H1 (cell line): ENCODE measurements at regions not wholly inside any gene's neighbourhood (a gene's known extent, or its start where the extent isn't known, plus 50 kb on each side); places are given as distances from the start of the nearest gene placed in this dataset.

Experiments used
- EP300 ChIP-seq, 2 experiments: IDR thresholded peaks; 1 replicate in 1 of 2; 2 replicates in 1 of 2; pipeline ENCODE4 v1.6.1; 2011 to 2012; ENCODE audit warnings: low read depth in 2 of 2, low read length in 2 of 2, mild to moderate bottlenecking in 2 of 2, borderline replicate concordance in 1 of 2, inconsistent platforms in 1 of 2, moderate library complexity in 1 of 2
- EZH2 ChIP-seq: fragments of 200-600 bp; sonication (generic); IDR thresholded peaks from 2 replicates; pipeline ENCODE4 v1.7.1; 2012; ENCODE audit warnings: low read depth, mild to moderate bottlenecking, moderate library complexity, low read length, inconsistent platforms; ENCODE audit not compliant: severe bottlenecking
- FOSL1 ChIP-seq: IDR thresholded peaks from 2 replicates; pipeline ENCODE4 v1.6.1; 2011; ENCODE audit warnings: mild to moderate bottlenecking, low read depth, low read length, moderate library complexity; ENCODE audit not compliant: insufficient read depth
- HDAC2 ChIP-seq, 2 experiments: fragments of 300-600 bp in 1 of 2; sonication (generic) in 1 of 2; IDR thresholded peaks; 2 replicates each; pipeline ENCODE4 v1.6.1; 2011 to 2012; ENCODE audit warnings: low read depth in 2 of 2, low read length in 2 of 2, mild to moderate bottlenecking in 2 of 2, moderate library complexity in 2 of 2, borderline replicate concordance in 1 of 2, inconsistent platforms in 1 of 2
- HDAC6 ChIP-seq: IDR thresholded peaks from one replicate; pipeline ENCODE4 v1.7.1; 2012; ENCODE audit warnings: low read depth, mild to moderate bottlenecking, inconsistent platforms, low read length, moderate library complexity
- NANOG ChIP-seq: IDR thresholded peaks from 2 replicates; pipeline ENCODE4 v1.6.1; 2011; ENCODE audit warnings: low read length, low read depth, mild to moderate bottlenecking, inconsistent platforms; ENCODE audit not compliant: insufficient read depth, poor library complexity, severe bottlenecking
- POLR2A ChIP-seq, 2 experiments: IDR thresholded peaks; 1 replicate in 1 of 2; 2 replicates in 1 of 2; pipeline ENCODE4 v1.6.1; 2011; ENCODE audit warnings: low read depth in 2 of 2, low read length in 2 of 2, mild to moderate bottlenecking in 2 of 2; ENCODE audit errors: control extremely low read depth in 1 of 2
- RFX5 ChIP-seq: IDR thresholded peaks from 2 replicates; pipeline ENCODE4 v1.6.1; 2011; ENCODE audit warnings: low read depth, low read length, improper control_type of control experiment, borderline replicate concordance
- SP2 ChIP-seq: IDR thresholded peaks from 2 replicates; pipeline ENCODE4 v1.6.1; 2012; ENCODE audit warnings: mild to moderate bottlenecking, low read length, inconsistent platforms
- TF ChIP-seq, protein P1 (sequence below), 3 experiments: IDR thresholded peaks; 1 replicate in 2 of 3; 2 replicates in 1 of 3; pipeline versions ENCODE4 v1.5.1 to v1.6.1; 2011; ENCODE audit warnings: low read length in 3 of 3, mild to moderate bottlenecking in 3 of 3, inconsistent platforms in 2 of 3, low read depth in 1 of 3, moderate library complexity in 1 of 3; ENCODE audit not compliant: insufficient read depth in 1 of 3; ENCODE audit errors: control extremely low read depth in 1 of 3

DNA sequence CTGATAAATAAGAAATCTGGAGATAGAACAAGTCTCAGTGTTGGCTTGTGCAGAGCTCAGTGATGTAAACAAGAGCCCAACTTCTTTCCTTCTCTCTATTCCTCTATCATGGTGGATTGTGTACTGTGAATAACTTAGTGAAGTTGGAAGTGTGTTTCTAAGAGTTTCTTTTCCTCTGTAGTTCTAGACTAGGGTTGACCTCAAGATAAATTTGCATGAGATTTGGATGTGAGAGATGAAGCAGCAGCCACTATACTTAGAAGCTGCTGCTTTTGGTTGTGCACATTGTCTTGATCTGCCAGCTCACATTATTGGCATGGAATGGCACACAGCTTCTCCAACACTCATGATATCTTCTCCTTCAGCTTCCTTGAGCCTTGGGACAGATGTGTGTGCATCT, 198.9 kb upstream of the ZP4 start:
- no peak for TF ChIP-seq HDAC6
- TF ChIP-seq, protein P1, sequence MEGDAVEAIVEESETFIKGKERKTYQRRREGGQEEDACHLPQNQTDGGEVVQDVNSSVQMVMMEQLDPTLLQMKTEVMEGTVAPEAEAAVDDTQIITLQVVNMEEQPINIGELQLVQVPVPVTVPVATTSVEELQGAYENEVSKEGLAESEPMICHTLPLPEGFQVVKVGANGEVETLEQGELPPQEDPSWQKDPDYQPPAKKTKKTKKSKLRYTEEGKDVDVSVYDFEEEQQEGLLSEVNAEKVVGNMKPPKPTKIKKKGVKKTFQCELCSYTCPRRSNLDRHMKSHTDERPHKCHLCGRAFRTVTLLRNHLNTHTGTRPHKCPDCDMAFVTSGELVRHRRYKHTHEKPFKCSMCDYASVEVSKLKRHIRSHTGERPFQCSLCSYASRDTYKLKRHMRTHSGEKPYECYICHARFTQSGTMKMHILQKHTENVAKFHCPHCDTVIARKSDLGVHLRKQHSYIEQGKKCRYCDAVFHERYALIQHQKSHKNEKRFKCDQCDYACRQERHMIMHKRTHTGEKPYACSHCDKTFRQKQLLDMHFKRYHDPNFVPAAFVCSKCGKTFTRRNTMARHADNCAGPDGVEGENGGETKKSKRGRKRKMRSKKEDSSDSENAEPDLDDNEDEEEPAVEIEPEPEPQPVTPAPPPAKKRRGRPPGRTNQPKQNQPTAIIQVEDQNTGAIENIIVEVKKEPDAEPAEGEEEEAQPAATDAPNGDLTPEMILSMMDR (IDR thresholded peaks at IDR 0.05; ENCODE audit: control extremely low read depth in 1 of 3, insufficient read depth in 1 of 3, low read depth in 1 of 3, low read length in 3 of 3): no peak
- TF ChIP-seq NANOG: no peak
- TF ChIP-seq FOSL1: no peak
- no peak for TF ChIP-seq EP300 (IDR thresholded peaks at IDR 0.05; ENCODE audit: borderline replicate concordance in 1 of 2, low read depth in 2 of 2, low read length in 2 of 2)
- TF ChIP-seq SP2: no peak
- TF ChIP-seq EZH2: no peak
- no peak for TF ChIP-seq POLR2A (IDR thresholded peaks at IDR 0.05; ENCODE audit: control extremely low read depth in 1 of 2, low read depth in 2 of 2, low read length in 2 of 2)
- no peak for TF ChIP-seq RFX5
- no peak for TF ChIP-seq HDAC2 (IDR thresholded peaks at IDR 0.05; ENCODE audit: borderline replicate concordance in 1 of 2, low read depth in 2 of 2, low read length in 2 of 2)
